CD14-positive monocyte (primary cell): ENCODE measurements at regions not wholly inside any gene's neighbourhood (a gene's known extent, or its start where the extent isn't known, plus 50 kb on each side); places are given as distances from the start of the nearest gene placed in this dataset.

ENCODE experiments used
- DNase-seq, 3 donors: peaks; one replicate each; pipeline ENCODE4 v3.0.0-alpha.2; 2011 to 2022
- H2AFZ ChIP-seq: 2 replicates; pipeline ENCODE4 v1.6.0; 2012; ENCODE audit warnings: mild to moderate bottlenecking, low read depth, low read length, inconsistent platforms; ENCODE audit not compliant: insufficient read depth, poor library complexity, severe bottlenecking
- H3K27ac ChIP-seq, 2 donors: 1 replicate in 1 of 2; 2 replicates in 1 of 2; pipeline ENCODE4 v1.5.1; 2012 to 2013; ENCODE audit warnings: low read length in 2 of 2, control low read depth in 1 of 2, inconsistent platforms in 1 of 2, low read depth in 1 of 2, mild to moderate bottlenecking in 1 of 2
- H3K27me3 ChIP-seq, 2 donors: one replicate each; pipeline versions ENCODE4 v1.6.0 to v1.6.1; 2011 to 2013; ENCODE audit warnings: low read length in 2 of 2; ENCODE audit not compliant: control insufficient read depth in 2 of 2, insufficient read depth in 2 of 2
- H3K36me3 ChIP-seq, 2 donors: replicated peaks in 1 of 2; 1 replicate in 1 of 2; 2 replicates in 1 of 2; pipeline versions ENCODE4 v1.5.1 to v1.6.1; 2012 to 2013; ENCODE audit warnings: low read length in 2 of 2, control low read depth in 1 of 2, inconsistent platforms in 1 of 2, mild to moderate bottlenecking in 1 of 2; ENCODE audit not compliant: insufficient read depth in 2 of 2, control insufficient read depth in 1 of 2
- H3K4me1 ChIP-seq, 2 donors: 1 replicate in 1 of 2; 2 replicates in 1 of 2; pipeline versions ENCODE4 v1.5.1 to v1.6.1; 2012 to 2013; ENCODE audit warnings: low read length in 2 of 2, control low read depth in 1 of 2, inconsistent platforms in 1 of 2, mild to moderate bottlenecking in 1 of 2, moderate library complexity in 1 of 2; ENCODE audit not compliant: insufficient read depth in 2 of 2, control insufficient read depth in 1 of 2
- H3K4me2 ChIP-seq: replicated peaks from 2 replicates; pipeline ENCODE3; 2012; ENCODE audit warnings: low read length, moderate library complexity, mild to moderate bottlenecking; ENCODE audit not compliant: poor library complexity, severe bottlenecking; ENCODE audit errors: extremely low read depth
- H3K4me3 ChIP-seq, 3 experiments: fragments of 200-600 bp in 1 of 3; sonication (generic) in 1 of 3; replicated peaks in 1 of 3; 1 replicate in 2 of 3; 2 replicates in 1 of 3; pipeline ENCODE4 v1.5.1; 2011 to 2013; ENCODE audit warnings: low read length in 3 of 3, mild to moderate bottlenecking in 3 of 3, control low read depth in 2 of 3, low read depth in 2 of 3, inconsistent platforms in 1 of 3, moderate library complexity in 1 of 3
- H3K79me2 ChIP-seq: 2 replicates; pipeline ENCODE4 v1.6.0; 2012; ENCODE audit warnings: mild to moderate bottlenecking, control low read depth, inconsistent platforms, low read length, moderate library complexity; ENCODE audit not compliant: insufficient read depth
- H3K9ac ChIP-seq: 2 replicates; pipeline ENCODE4 v1.6.0; 2017; ENCODE audit warnings: low read length, mild to moderate bottlenecking; ENCODE audit not compliant: insufficient read depth, poor library complexity, severe bottlenecking
- H3K9me3 ChIP-seq, 2 donors: replicated peaks in 1 of 2; 1 replicate in 1 of 2; 2 replicates in 1 of 2; pipeline versions ENCODE4 v1.5.1 to v1.6.1; 2012 to 2013; ENCODE audit warnings: low read length in 2 of 2, control low read depth in 1 of 2; ENCODE audit not compliant: control insufficient read depth in 1 of 2, insufficient read depth in 1 of 2
- H4K20me1 ChIP-seq: 2 replicates; pipeline ENCODE4 v1.6.0; 2012; ENCODE audit warnings: mild to moderate bottlenecking, low read length, control low read depth, moderate library complexity; ENCODE audit not compliant: insufficient read depth
- H3K27ac Mint-ChIP-seq, 7 donors: one replicate each; pipeline ENCODE4 v1.8.0; 2020; ENCODE audit warnings: mild to moderate bottlenecking in 7 of 7, mixed read lengths in 7 of 7, moderate library complexity in 6 of 7, inconsistent platforms in 2 of 7
- H3K27me3 Mint-ChIP-seq, 3 donors: one replicate each; pipeline ENCODE4 v1.8.0; 2021 to 2022; ENCODE audit warnings: low read depth in 3 of 3, mild to moderate bottlenecking in 3 of 3, mixed read lengths in 3 of 3, moderate library complexity in 3 of 3, inconsistent platforms in 1 of 3
- H3K36me3 Mint-ChIP-seq, 2 donors: one replicate each; pipeline ENCODE4 v1.8.0; 2020; ENCODE audit warnings: mixed read lengths in 2 of 2, inconsistent platforms in 1 of 2, mild to moderate bottlenecking in 1 of 2
- H3K4me1 Mint-ChIP-seq: one replicate; pipeline ENCODE4 v1.8.0; 2020; ENCODE audit warnings: mild to moderate bottlenecking, mixed read lengths
- H3K4me3 Mint-ChIP-seq, 2 donors: one replicate each; pipeline ENCODE4 v1.8.0; 2020; ENCODE audit warnings: mild to moderate bottlenecking in 2 of 2, mixed read lengths in 2 of 2, moderate library complexity in 1 of 2
- H3K9me3 Mint-ChIP-seq, 7 donors: one replicate each; pipeline ENCODE4 v1.8.0; 2020 to 2022; ENCODE audit warnings: mixed read lengths in 7 of 7, mild to moderate bottlenecking in 6 of 7, moderate library complexity in 6 of 7, inconsistent platforms in 2 of 7
- WGBS: methylation state at CpG from one replicate; pipeline ENCODE4 v1.1.5; 2013; ENCODE audit warnings: missing lambda C conversion rate; ENCODE audit not compliant: insufficient coverage; 5-methylcytosine and 5-hydroxymethylcytosine counted together
- intact Hi-C, 2 donors: fragments of 100-400 bp; cut with micrococcal nuclease; formaldehyde crosslinking; loops; one replicate each; pipeline versions ENCODE4 v1.15.0 to v1.15.1; 2023
- TF ChIP-seq, protein P1 (sequence below): fragments of 200-600 bp; IDR thresholded peaks from one replicate; pipeline ENCODE4 v1.8.0; 2022; ENCODE audit warnings: antibody characterized with exemption, mild to moderate bottlenecking

DNA sequence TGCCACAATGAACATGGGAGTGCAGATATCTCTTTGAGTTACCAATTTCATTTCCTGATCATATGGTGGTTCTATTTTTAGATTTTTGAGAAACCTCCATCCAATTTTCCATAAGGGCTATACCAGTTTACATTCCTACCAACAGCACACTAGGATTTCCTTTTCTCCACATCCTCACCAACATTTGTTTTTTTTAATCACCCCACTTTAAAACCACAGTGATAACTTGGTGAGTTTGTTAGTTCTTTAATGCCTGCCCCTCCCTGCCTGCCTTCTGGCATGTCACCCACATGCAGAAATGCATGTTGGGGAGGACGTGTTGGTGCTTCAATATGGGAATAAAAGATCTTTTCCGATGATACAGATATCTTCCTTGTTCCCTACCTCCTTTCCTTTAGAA lies 167.9 kb downstream of the CAND1 start:
- no peak overlapping the region for H3K27ac Mint-ChIP-seq
- Histone ChIP-seq H3K27me3 (no peaks in the 10 kb centered on the region), H3K4me3 (no peak overlapping the region), H3K9ac (no peak overlapping the region), H3K36me3 (no peaks in the 10 kb centered on the region), H3K27ac (no peak overlapping the region), H4K20me1 (no peaks in the 10 kb centered on the region), H2AFZ (no peak overlapping the region), H3K79me2 (no peaks in the 10 kb centered on the region), H3K4me2 (no peak overlapping the region), H3K4me1 (peaks cover 0 to 15% of the 10 kb centered on the region in 2 donors), H3K9me3 (no peaks in the 10 kb centered on the region)
- DNase-seq = no peak
- no peaks in the 10 kb centered on the region for H3K36me3 Mint-ChIP-seq
- peaks cover 9% of the 10 kb centered on the region for H3K4me1 Mint-ChIP-seq
- H3K4me3 Mint-ChIP-seq = no peak overlapping the region
- H3K27me3 Mint-ChIP-seq = peaks cover 0 to 3% (median 3%) of the 10 kb centered on the region in 3 donors
- TF ChIP-seq, protein P1, sequence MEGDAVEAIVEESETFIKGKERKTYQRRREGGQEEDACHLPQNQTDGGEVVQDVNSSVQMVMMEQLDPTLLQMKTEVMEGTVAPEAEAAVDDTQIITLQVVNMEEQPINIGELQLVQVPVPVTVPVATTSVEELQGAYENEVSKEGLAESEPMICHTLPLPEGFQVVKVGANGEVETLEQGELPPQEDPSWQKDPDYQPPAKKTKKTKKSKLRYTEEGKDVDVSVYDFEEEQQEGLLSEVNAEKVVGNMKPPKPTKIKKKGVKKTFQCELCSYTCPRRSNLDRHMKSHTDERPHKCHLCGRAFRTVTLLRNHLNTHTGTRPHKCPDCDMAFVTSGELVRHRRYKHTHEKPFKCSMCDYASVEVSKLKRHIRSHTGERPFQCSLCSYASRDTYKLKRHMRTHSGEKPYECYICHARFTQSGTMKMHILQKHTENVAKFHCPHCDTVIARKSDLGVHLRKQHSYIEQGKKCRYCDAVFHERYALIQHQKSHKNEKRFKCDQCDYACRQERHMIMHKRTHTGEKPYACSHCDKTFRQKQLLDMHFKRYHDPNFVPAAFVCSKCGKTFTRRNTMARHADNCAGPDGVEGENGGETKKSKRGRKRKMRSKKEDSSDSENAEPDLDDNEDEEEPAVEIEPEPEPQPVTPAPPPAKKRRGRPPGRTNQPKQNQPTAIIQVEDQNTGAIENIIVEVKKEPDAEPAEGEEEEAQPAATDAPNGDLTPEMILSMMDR = no peak
- intact Hi-C loops = no loop called here
- peaks cover 0 to 7% (median 1%) of the 10 kb centered on the region in 7 donors for H3K9me3 Mint-ChIP-seq
- no CpG with 5 or more reads among the region's 2 CpGs for WGBS

DNA sequence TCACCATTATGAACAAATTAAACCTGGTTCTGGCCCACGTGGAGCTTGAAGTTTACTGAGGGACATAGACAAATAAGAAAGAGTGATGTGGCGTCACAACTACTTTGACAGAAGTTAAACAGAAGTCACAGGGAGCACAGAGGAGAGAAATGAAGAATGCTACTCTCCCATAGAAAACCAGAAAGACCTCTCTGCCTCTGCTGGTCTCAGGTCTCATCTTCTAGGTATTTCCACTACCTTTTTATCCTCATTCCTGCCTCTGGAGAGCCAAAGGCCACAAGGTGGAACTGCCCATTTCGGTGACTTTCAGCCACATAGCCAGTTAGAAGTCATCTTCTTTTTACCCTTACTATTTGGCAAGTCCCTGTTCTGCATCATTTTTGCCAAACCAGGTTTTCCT lies 170.5 kb downstream of the CAND1 start:
- Histone ChIP-seq H4K20me1 (no peaks in the 10 kb centered on the region), H3K27me3 (no peaks in the 10 kb centered on the region), H3K9me3 (no peaks in the 10 kb centered on the region), H2AFZ (no peak overlapping the region), H3K79me2 (no peaks in the 10 kb centered on the region), H3K4me2 (no peak overlapping the region), H3K4me3 (no peak overlapping the region), H3K27ac (no peak overlapping the region), H3K9ac (no peak overlapping the region), H3K36me3 (no peaks in the 10 kb centered on the region), H3K4me1 (peaks cover 0 to 5% of the 10 kb centered on the region in 2 donors)
- Mint-ChIP-seq H3K27ac (no peak overlapping the region), H3K36me3 (no peaks in the 10 kb centered on the region), H3K9me3 (peaks cover 0 to 7% (median 1%) of the 10 kb centered on the region in 7 donors), H3K4me3 (no peak overlapping the region), H3K27me3 (peaks cover under 1 to 4% (median 3%) of the 10 kb centered on the region in 3 donors), H3K4me1 (peaks cover 13% of the 10 kb centered on the region)
- WGBS = 86% methylated on average over 1 of the region's 3 CpGs
- TF ChIP-seq, protein P1 = no peak
- DNase-seq = no peak
- intact Hi-C loops = no loop called here
